ENCODE measurements at regions not wholly inside any gene's neighbourhood (a gene's known extent, or its start where the extent isn't known, plus 50 kb on each side); places are given as distances from the start of the nearest gene placed in this dataset.
A peak's percentile ranks its signal among the peaks of the same experiment; 100 is the strongest.

DNA sequence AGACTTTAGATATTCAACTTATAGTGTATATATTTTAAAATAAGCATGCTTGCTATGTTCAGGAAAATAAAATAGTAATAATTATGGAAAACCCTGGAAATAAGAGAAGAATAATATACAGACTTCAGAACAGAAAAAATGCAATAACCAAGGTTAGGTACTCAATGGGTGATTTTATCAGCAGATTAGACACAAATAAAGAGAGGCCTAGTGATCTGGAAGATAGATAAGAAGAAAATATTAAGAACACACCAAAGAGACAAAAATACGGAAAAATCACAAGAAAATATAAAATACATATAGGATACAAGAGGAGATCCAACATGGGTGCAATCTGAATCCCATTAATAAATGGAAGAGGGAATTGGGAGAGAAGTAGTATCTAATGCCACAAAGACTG, 1348.5 kb upstream of the WWC1 start:
- TF ChIP-seq, protein P1, sequence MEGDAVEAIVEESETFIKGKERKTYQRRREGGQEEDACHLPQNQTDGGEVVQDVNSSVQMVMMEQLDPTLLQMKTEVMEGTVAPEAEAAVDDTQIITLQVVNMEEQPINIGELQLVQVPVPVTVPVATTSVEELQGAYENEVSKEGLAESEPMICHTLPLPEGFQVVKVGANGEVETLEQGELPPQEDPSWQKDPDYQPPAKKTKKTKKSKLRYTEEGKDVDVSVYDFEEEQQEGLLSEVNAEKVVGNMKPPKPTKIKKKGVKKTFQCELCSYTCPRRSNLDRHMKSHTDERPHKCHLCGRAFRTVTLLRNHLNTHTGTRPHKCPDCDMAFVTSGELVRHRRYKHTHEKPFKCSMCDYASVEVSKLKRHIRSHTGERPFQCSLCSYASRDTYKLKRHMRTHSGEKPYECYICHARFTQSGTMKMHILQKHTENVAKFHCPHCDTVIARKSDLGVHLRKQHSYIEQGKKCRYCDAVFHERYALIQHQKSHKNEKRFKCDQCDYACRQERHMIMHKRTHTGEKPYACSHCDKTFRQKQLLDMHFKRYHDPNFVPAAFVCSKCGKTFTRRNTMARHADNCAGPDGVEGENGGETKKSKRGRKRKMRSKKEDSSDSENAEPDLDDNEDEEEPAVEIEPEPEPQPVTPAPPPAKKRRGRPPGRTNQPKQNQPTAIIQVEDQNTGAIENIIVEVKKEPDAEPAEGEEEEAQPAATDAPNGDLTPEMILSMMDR (conservative IDR thresholded peaks at IDR 0.05; ENCODE audit: low read depth, low read length): no peak
- no peak for DNase-seq (ENCODE audit: low read depth)
- H3K4me3 ChIP-seq (ENCODE audit: low read length): no peak overlapping the region

DNA sequence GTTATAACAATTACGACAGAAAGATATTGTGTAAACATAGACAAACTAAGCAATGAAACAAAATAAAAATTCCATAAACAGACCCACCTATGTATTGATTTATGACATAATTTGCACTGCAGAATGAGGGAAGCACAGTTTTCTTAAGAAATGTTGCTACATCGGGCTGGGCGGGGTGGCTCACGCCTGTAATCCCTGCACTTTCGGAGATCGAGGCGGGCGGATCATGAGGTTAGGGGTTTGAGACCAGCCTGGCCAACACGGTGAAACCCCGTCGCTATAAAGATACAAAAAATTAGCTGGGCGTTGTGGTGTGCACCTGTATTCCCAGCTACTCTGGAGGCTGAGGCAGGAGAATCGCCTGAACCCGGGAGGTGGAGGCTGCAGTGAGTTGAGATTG, 1344.4 kb upstream of the WWC1 start:
- DNase-seq (ENCODE audit: low read depth): no peak
- H3K4me3 ChIP-seq (ENCODE audit: low read length): no peak overlapping the region
- TF ChIP-seq, protein P1 (conservative IDR thresholded peaks at IDR 0.05; ENCODE audit: low read depth, low read length): no peak

DNA sequence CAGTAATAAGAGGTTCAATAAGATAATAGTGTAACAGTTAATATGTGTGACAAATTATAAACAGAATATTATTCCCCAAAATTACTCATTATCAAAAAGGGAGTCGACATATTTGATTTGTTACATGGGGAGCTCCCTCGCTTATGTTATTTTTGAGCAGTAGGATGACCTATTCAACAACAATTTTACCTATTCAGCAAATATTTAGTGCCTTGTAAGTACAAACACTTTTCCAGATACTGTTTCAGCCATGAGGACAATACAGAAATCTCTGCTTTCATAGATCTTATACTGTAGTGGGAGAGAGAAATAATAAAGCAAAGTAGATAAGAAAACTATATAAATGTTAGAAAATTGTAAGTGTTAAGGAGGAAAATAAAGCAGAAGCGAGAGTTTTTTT, 1342.8 kb upstream of the WWC1 start:
- DNase-seq (ENCODE audit: low read depth): no peak
- TF ChIP-seq, protein P1 (conservative IDR thresholded peaks at IDR 0.05; ENCODE audit: low read depth, low read length): no peak
- H3K4me3 ChIP-seq (ENCODE audit: low read length): no peak overlapping the region

DNA sequence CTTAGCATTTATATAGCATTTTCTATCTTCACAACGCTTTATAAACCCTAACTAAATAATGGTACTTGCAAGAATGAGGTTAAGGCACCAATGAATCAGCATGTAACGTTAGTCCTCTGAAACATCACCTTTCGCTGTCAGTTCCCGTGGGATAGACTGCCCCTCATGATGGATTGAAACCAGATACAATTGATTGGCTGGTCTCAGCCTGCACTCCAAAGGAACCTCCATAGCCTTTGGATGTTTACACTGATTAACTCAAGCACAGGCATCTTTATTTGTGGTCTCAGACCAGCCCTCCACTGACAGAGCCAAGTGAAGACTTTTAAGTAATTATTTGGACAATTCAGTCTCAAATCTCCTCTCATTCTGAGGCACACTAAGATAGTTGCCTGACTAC, 1339.4 kb upstream of the WWC1 start:
- TF ChIP-seq, protein P1 (conservative IDR thresholded peaks at IDR 0.05; ENCODE audit: low read depth, low read length): no peak
- H3K4me3 ChIP-seq (ENCODE audit: low read length): no peak overlapping the region
- DNase-seq (ENCODE audit: low read depth): no peak

DNA sequence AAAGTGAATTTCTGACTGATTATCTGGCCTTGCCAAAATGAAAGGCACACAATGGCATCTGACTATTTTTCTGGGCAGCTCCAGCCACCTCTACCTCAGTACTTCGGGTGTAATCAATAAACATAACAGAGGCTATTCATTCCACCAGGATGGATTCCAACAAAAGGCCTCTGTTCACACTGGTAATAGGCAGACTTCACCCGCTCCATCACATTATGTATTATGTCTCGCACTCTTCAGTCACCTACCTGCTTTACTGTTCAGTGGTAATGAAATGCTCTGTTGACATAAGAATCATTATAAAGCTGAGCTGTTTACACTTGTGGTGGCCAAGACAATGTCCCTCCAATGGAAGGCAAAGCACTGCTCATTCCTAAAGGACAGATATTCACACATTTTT, 1333.7 kb upstream of the WWC1 start:
- no peak for DNase-seq (ENCODE audit: low read depth)
- TF ChIP-seq, protein P1 (conservative IDR thresholded peaks at IDR 0.05; ENCODE audit: low read depth, low read length): no peak
- no peak overlapping the region for H3K4me3 ChIP-seq (ENCODE audit: low read length)

DNA sequence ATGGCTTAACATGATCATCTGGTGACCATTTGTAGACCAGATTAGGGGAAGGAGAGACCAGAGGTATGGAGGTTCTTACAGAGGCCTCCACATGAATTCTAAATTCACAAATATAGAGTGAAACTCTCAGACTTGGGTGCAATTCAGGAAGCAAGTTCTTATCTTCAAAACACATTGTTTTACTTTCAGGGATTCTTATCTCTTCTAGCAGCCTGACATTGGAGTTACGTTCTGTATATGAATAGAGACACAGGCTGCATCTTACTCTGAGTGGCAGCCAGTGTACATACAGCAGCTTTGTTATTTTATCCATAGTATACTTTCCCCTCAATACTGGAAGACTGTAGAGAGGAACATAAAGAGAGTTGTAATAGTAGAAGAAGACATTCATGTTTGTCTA, 1331.7 kb upstream of the WWC1 start:
- TF ChIP-seq, protein P1 (conservative IDR thresholded peaks at IDR 0.05; ENCODE audit: low read depth, low read length): no peak
- no peak overlapping the region for H3K4me3 ChIP-seq (ENCODE audit: low read length)
- DNase-seq (ENCODE audit: low read depth): no peak

DNA sequence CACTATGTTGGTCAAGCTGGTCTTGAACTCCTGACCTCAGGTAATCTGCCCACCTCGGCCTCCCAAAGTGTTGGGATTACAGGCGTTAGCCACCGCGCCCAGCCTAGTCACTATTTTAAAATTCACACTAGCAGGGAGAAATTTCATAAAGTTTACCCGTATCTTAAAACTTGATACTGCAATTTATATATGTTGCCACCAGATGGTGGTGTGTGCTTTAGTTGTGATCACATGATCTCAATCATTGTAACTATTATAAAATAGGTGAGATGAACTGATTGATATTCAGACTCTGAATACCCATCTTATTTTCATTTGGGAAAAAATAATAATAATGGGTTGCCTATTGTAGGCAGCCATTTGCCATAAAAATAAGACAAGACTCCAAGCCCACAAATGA, 1330.4 kb upstream of the WWC1 start:
- no peak overlapping the region for H3K4me3 ChIP-seq (ENCODE audit: low read length)
- TF ChIP-seq, protein P1 (conservative IDR thresholded peaks at IDR 0.05; ENCODE audit: low read depth, low read length): peak; percentile 23
- no peak for DNase-seq (ENCODE audit: low read depth)
